ENCODE measurements at regions not wholly inside any gene's neighbourhood (a gene's known extent, or its start where the extent isn't known, plus 50 kb on each side); places are given as distances from the start of the nearest gene placed in this dataset.

DNA sequence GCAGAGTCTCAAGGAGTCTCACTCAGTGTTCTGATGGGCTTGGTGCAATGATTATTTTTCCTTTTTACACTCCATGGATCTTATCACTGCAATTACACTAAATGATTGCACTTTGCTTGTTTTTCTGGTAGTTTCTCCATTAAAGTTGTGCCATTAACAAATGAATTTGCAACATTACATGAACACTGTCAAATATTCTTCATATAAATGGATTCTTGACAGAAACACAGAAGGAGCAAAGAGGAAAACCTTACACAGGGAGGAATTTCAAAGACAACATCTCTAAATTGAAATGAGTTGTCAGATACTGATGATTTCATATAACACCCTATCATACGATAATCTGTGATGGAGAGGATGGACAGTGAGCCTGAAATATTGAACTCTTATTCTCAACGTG lies 65.4 kb upstream of the CHST9 start (continued):
- TF ChIP-seq, protein P1, sequence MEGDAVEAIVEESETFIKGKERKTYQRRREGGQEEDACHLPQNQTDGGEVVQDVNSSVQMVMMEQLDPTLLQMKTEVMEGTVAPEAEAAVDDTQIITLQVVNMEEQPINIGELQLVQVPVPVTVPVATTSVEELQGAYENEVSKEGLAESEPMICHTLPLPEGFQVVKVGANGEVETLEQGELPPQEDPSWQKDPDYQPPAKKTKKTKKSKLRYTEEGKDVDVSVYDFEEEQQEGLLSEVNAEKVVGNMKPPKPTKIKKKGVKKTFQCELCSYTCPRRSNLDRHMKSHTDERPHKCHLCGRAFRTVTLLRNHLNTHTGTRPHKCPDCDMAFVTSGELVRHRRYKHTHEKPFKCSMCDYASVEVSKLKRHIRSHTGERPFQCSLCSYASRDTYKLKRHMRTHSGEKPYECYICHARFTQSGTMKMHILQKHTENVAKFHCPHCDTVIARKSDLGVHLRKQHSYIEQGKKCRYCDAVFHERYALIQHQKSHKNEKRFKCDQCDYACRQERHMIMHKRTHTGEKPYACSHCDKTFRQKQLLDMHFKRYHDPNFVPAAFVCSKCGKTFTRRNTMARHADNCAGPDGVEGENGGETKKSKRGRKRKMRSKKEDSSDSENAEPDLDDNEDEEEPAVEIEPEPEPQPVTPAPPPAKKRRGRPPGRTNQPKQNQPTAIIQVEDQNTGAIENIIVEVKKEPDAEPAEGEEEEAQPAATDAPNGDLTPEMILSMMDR (IDR thresholded peaks at IDR 0.05 in 2 of 3, conservative IDR thresholded peaks at IDR 0.05 in 1 of 3; ENCODE audit: borderline replicate concordance in 1 of 3, insufficient read depth in 1 of 3, low read depth in 2 of 3, low read length in 2 of 3), result no peak

DNA sequence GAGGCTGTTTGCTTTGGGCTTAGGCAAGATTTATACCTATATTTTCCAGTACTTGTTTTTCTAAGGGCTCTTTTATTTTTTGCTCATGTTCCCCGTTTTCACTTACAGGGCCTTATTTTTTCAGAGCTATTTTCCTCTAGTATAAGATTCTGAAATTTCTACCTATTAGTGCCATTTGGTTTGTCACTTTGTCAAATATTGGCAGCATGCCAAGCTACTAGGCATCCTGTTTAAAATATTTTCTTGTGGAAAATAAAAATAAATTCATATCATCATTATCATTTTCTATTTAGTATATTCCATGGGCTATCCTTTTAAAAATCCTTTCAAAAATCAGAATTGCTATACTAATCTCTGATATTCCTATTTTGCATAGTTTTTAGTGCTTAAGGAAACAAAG lies 64.8 kb upstream of the CHST9 start:
- no peak overlapping the region for H3K9ac ChIP-seq (ENCODE audit: low read length)
- no peaks in the 10 kb centered on the region for H3K79me2 ChIP-seq (ENCODE audit: insufficient read depth, low read length)
- H3K36me3 ChIP-seq (ENCODE audit: control insufficient read depth in 1 of 2, insufficient read depth in 2 of 2, low read length in 2 of 2), result no peaks in the 10 kb centered on the region
- intact Hi-C loops (cut with micrococcal nuclease), result no loop called here
- ChIA-PET CTCF (no interaction called here), POLR2A (no interaction called here), RAD21 (ENCODE audit: low non-redundant PET in 1 of 2, low total read pairs in 2 of 2, uncharacterized antibody in 2 of 2, unreplicated experiment in 2 of 2) (no interaction called here)
- H2AFZ ChIP-seq (ENCODE audit: low read depth, low read length, poor library complexity, severe bottlenecking), result no peak overlapping the region
- no peak for DNase-seq (ENCODE audit: low read depth, low spot score)
- H3K27ac ChIP-seq (ENCODE audit: low read depth, low read length), result no peak overlapping the region
- no peaks in the 10 kb centered on the region for H3K4me1 ChIP-seq (ENCODE audit: control insufficient read depth in 1 of 2, insufficient read depth in 2 of 2, low read length in 2 of 2)
- H3K9me3 ChIP-seq (ENCODE audit: control insufficient read depth in 1 of 2, insufficient read depth in 1 of 2, low read depth in 1 of 2, low read length in 2 of 2), result peaks cover 0 to 2% of the 10 kb centered on the region in 2 experiments; a peak in 1 of 4 replicates
- ATAC-seq, result no peak
- H3K27me3 ChIP-seq (ENCODE audit: insufficient read depth, low read length), result no peaks in the 10 kb centered on the region
- no peaks in the 10 kb centered on the region for H4K20me1 ChIP-seq (ENCODE audit: insufficient read depth)
- no peak overlapping the region for H3K4me2 ChIP-seq (ENCODE audit: low read length)
- TF ChIP-seq CEBPB (IDR thresholded peaks at IDR 0.05; ENCODE audit: low read depth), result no peak
- TF ChIP-seq RAD21 (IDR thresholded peaks at IDR 0.05; ENCODE audit: low read depth), result no peak
- TF ChIP-seq, protein P1 (IDR thresholded peaks at IDR 0.05 in 2 of 3, conservative IDR thresholded peaks at IDR 0.05 in 1 of 3; ENCODE audit: borderline replicate concordance in 1 of 3, insufficient read depth in 1 of 3, low read depth in 2 of 3, low read length in 2 of 3), result no peak
- no peak for TF ChIP-seq SRF (IDR thresholded peaks at IDR 0.05; ENCODE audit: low read depth)
- no peak for TF ChIP-seq EGR1 (IDR thresholded peaks at IDR 0.05; ENCODE audit: low read depth)
- no peak for TF ChIP-seq ZFX (IDR thresholded peaks at IDR 0.05)
- TF ChIP-seq CBX3 (IDR thresholded peaks at IDR 0.05; ENCODE audit: low read depth), result no peak
- TF ChIP-seq SP1 (IDR thresholded peaks at IDR 0.05; ENCODE audit: low read depth), result no peak
- TF ChIP-seq POLR2AphosphoS5 (IDR thresholded peaks at IDR 0.05; ENCODE audit: low read depth, low read length), result no peak
- no peak for TF ChIP-seq EZH2 (IDR thresholded peaks at IDR 0.05)
- TF ChIP-seq TCF7L2 (IDR thresholded peaks at IDR 0.05; ENCODE audit: borderline replicate concordance, extremely low read depth, insufficient read depth, insufficient read length), result no peak
- no peak for TF ChIP-seq SIN3A (IDR thresholded peaks at IDR 0.05; ENCODE audit: low read depth)
- TF ChIP-seq, protein P2, sequence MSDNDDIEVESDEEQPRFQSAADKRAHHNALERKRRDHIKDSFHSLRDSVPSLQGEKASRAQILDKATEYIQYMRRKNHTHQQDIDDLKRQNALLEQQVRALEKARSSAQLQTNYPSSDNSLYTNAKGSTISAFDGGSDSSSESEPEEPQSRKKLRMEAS (IDR thresholded peaks at IDR 0.05), result no peak
- no peak overlapping the region for H3K4me3 ChIP-seq (replicated peaks in 1 of 2; ENCODE audit: low read depth in 1 of 2, low read length in 2 of 2)
- no TSS peak for BruUV-seq (replicated peaks)
- H3K9me2 ChIP-seq (ENCODE audit: insufficient read depth), result no peaks in the 10 kb centered on the region

Data from HCT116 (cell line).